SK-N-SH (cell line): ENCODE measurements at regions not wholly inside any gene's neighbourhood (a gene's known extent, or its start where the extent isn't known, plus 50 kb on each side); places are given as distances from the start of the nearest gene placed in this dataset.

Experiments
- CTCF ChIA-PET: fragments of 300-600, 350-600 bp; formaldehyde crosslinking; extraction: SDS; loops from one replicate; lab custom pipeline; 2021; lab: Yijun Ruan, JAX
- POLR2A ChIA-PET: fragments of 350-600 bp; sonication (Branson Sonifier 250); formaldehyde crosslinking; extraction: SDS; loops from one replicate; lab custom pipeline; 2020; ENCODE audit warnings: antibody characterized with exemption, inconsistent platforms; lab: Yijun Ruan, JAX
- DNase-seq: peaks from one replicate; pipeline ENCODE4 v3.0.0; 2012
- H2AFZ ChIP-seq: fragments of 200-600 bp; sonication (generic); 2 replicates; pipeline ENCODE4 v1.8.1; 2016; ENCODE audit warnings: antibody characterized with exemption, mild to moderate bottlenecking, low read depth
- H3F3A ChIP-seq: fragments of 200-600 bp; sonication (generic); replicated peaks from 2 replicates; pipeline ENCODE3; 2016; ENCODE audit warnings: antibody characterized with exemption, mild to moderate bottlenecking; ENCODE audit not compliant: insufficient read depth
- H3K27ac ChIP-seq, 2 experiments: fragments of 200-500 bp in 1 of 2; fragments of 200-600 bp in 1 of 2; sonication (Bioruptor generic) in 1 of 2; sonication (generic), shearing (Covaris generic) in 1 of 2; 2 replicates each; pipeline versions ENCODE4 v1.5.1 to v1.6.1; 2014 to 2016; ENCODE audit warnings: low read depth in 2 of 2, inconsistent platforms in 1 of 2, low read length in 1 of 2, mild to moderate bottlenecking in 1 of 2, mixed read lengths in 1 of 2
- H3K27me3 ChIP-seq: fragments of 200-600 bp; sonication (generic), shearing (Covaris generic); 2 replicates; pipeline ENCODE4 v1.6.1; 2016; ENCODE audit warnings: mixed run types; ENCODE audit not compliant: insufficient read depth
- H3K36me3 ChIP-seq, 2 experiments: fragments of 200-500 bp in 1 of 2; fragments of 200-600 bp in 1 of 2; sonication (Bioruptor generic) in 1 of 2; sonication (generic) in 1 of 2; replicated peaks in 1 of 2; 2 replicates each; pipeline versions ENCODE3 to v1.5.1; 2014 to 2016; ENCODE audit warnings: low read length in 1 of 2, mild to moderate bottlenecking in 1 of 2; ENCODE audit not compliant: insufficient read depth in 2 of 2, control insufficient read depth in 1 of 2
- H3K4me1 ChIP-seq, 2 experiments: fragments of 200-500 bp in 1 of 2; fragments of 200-600 bp in 1 of 2; sonication (Bioruptor generic) in 1 of 2; sonication (generic), shearing (Covaris generic) in 1 of 2; 2 replicates each; pipeline versions ENCODE4 v1.5.1 to v1.6.1; 2014 to 2016; ENCODE audit warnings: low read depth in 1 of 2, low read length in 1 of 2, mixed run types in 1 of 2; ENCODE audit not compliant: insufficient read depth in 2 of 2, control insufficient read depth in 1 of 2
- H3K4me2 ChIP-seq: fragments of 200-600 bp; sonication (generic), shearing (Covaris generic); 2 replicates; pipeline ENCODE4 v1.6.1; 2017; ENCODE audit warnings: mixed run types
- H3K4me3 ChIP-seq, 2 experiments: fragments of 200-500 bp in 1 of 2; fragments of 200-600 bp in 1 of 2; sonication (Bioruptor generic) in 1 of 2; sonication (generic), shearing (Covaris generic) in 1 of 2; 2 replicates each; pipeline versions ENCODE4 v1.5.1 to v1.8.1; 2014 to 2016; ENCODE audit warnings: low read depth in 2 of 2, inconsistent platforms in 1 of 2, low read length in 1 of 2, mild to moderate bottlenecking in 1 of 2, mixed read lengths in 1 of 2, moderate library complexity in 1 of 2
- H3K79me2 ChIP-seq: fragments of 200-600 bp; sonication (generic); 2 replicates; pipeline ENCODE4 v1.8.1; 2017; ENCODE audit warnings: mild to moderate bottlenecking; ENCODE audit not compliant: insufficient read depth
- H3K9ac ChIP-seq: fragments of 200-600 bp; sonication (generic); 2 replicates; pipeline ENCODE4 v1.6.1; 2017; ENCODE audit warnings: mixed run types
- H3K9me2 ChIP-seq: fragments of 200-600 bp; sonication (generic); 2 replicates; pipeline ENCODE4 v1.6.1; 2017; ENCODE audit warnings: mixed run types
- H3K9me3 ChIP-seq: fragments of 200-600 bp; sonication (generic); 2 replicates; pipeline ENCODE4 v1.6.1; 2017; ENCODE audit warnings: mixed run types, mild to moderate bottlenecking, moderate library complexity
- H4K20me1 ChIP-seq: fragments of 200-600 bp; sonication (generic); 2 replicates; pipeline ENCODE4 v1.6.1; 2017; ENCODE audit warnings: mild to moderate bottlenecking, mixed run types; ENCODE audit not compliant: insufficient read depth
- EP300 ChIP-seq, 2 experiments: IDR thresholded peaks; 2 replicates each; pipeline versions ENCODE4 v1.4.0 to v1.6.1; 2012; ENCODE audit warnings: borderline replicate concordance in 1 of 2, low read depth in 1 of 2, low read length in 1 of 2
- EZH2phosphoT487 ChIP-seq: fragments of 200-600 bp; sonication (generic); IDR thresholded peaks from 2 replicates; pipeline ENCODE4 v1.6.1; 2017; ENCODE audit warnings: low read depth, mixed run types, mild to moderate bottlenecking, antibody characterized with exemption, moderate library complexity, borderline replicate concordance
- FOSL2 ChIP-seq: IDR thresholded peaks from 2 replicates; pipeline ENCODE4 v1.4.0; 2012; ENCODE audit warnings: low read depth, mild to moderate bottlenecking, moderate library complexity, borderline replicate concordance
- FOXM1 ChIP-seq: IDR thresholded peaks from 2 replicates; pipeline ENCODE4 v1.4.0; 2012; ENCODE audit warnings: low read depth, mild to moderate bottlenecking
- GABPA ChIP-seq: IDR thresholded peaks from 2 replicates; pipeline ENCODE4 v1.4.0; 2012; ENCODE audit warnings: low read depth, mild to moderate bottlenecking
- GATA2 ChIP-seq: sonication (generic); formaldehyde crosslinking; IDR thresholded peaks from 2 replicates; pipeline ENCODE4 v1.5.0; 2020; ENCODE audit warnings: mild to moderate bottlenecking, missing genetic modification reagents
- IRF3 ChIP-seq: fragments of 150-350 bp; IDR thresholded peaks from 2 replicates; pipeline ENCODE4 v1.6.1; 2016; ENCODE audit warnings: mild to moderate bottlenecking, low read depth, low read length
- JUND ChIP-seq: IDR thresholded peaks from 2 replicates; pipeline ENCODE4 v1.4.0; 2012
- MAX ChIP-seq: IDR thresholded peaks from 2 replicates; pipeline ENCODE4 v1.4.0; 2012; ENCODE audit warnings: low read depth
- MXI1 ChIP-seq: IDR thresholded peaks from 2 replicates; pipeline ENCODE4 v1.6.1; 2012; ENCODE audit warnings: mild to moderate bottlenecking, low read depth, low read length, improper control_type of control experiment
- NFIC ChIP-seq: IDR thresholded peaks from 2 replicates; pipeline ENCODE4 v1.4.0; 2012; ENCODE audit warnings: borderline replicate concordance
- NRF1 ChIP-seq: IDR thresholded peaks from 2 replicates; pipeline ENCODE4 v1.6.1; 2012; ENCODE audit warnings: low read depth, mild to moderate bottlenecking, low read length
- POLR2AphosphoS5 ChIP-seq: IDR thresholded peaks from 2 replicates; pipeline ENCODE4 v1.6.1; 2012; ENCODE audit warnings: low read depth, low read length
- RCOR1 ChIP-seq: fragments of 150-350 bp; IDR thresholded peaks from 2 replicates; pipeline ENCODE4 v1.6.1; 2017; ENCODE audit warnings: antibody characterized with exemption, low read length
- REST ChIP-seq: IDR thresholded peaks from 2 replicates; pipeline ENCODE4 v1.6.1; 2012; ENCODE audit warnings: mild to moderate bottlenecking, low read depth, low read length, moderate library complexity
- RXRA ChIP-seq: IDR thresholded peaks from 2 replicates; pipeline ENCODE4 v1.4.0; 2012; ENCODE audit warnings: low read depth, mild to moderate bottlenecking, borderline replicate concordance
- SIN3A ChIP-seq: IDR thresholded peaks from 2 replicates; pipeline ENCODE4 v1.6.1; 2012; ENCODE audit warnings: low read depth, mild to moderate bottlenecking, low read length, moderate library complexity, borderline replicate concordance
- TAF1 ChIP-seq: IDR thresholded peaks from 2 replicates; pipeline ENCODE4 v1.6.1; 2012; ENCODE audit warnings: low read depth, mild to moderate bottlenecking, low read length, moderate library complexity, borderline replicate concordance
- TEAD4 ChIP-seq: IDR thresholded peaks from 2 replicates; pipeline ENCODE4 v1.4.0; 2012; ENCODE audit warnings: mild to moderate bottlenecking, borderline replicate concordance; ENCODE audit not compliant: insufficient read depth
- WGBS: methylation state at CpG from one replicate; pipeline ENCODE4 v1.1.6; 2017; ENCODE audit warnings: low lambda C conversion rate; 5-methylcytosine and 5-hydroxymethylcytosine counted together

- Histone ChIP-seq H3K27ac (no peak overlapping the region), H3K9me3 (no peaks in the 10 kb centered on the region), H3K4me2 (no peak overlapping the region), H3F3A (no peaks in the 10 kb centered on the region), H3K4me1 (no peaks in the 10 kb centered on the region), H3K27me3 (no peaks in the 10 kb centered on the region), H2AFZ (no peak overlapping the region), H3K9ac (no peak overlapping the region), H3K4me3 (no peak overlapping the region), H3K79me2 (no peaks in the 10 kb centered on the region; the same call in 1 of the 2 replicates), H3K36me3 (no peaks in the 10 kb centered on the region), H4K20me1 (no peaks in the 10 kb centered on the region), H3K9me2 (no peaks in the 10 kb centered on the region)
- CTCF ChIA-PET, result no interaction called here
- TF ChIP-seq POLR2AphosphoS5, result no peak
- TF ChIP-seq NFIC, result no peak
- no peak for TF ChIP-seq EZH2phosphoT487
- no peak for TF ChIP-seq REST
- TF ChIP-seq MAX, result no peak
- no peak for TF ChIP-seq FOSL2
- no peak for TF ChIP-seq RXRA
- no peak for TF ChIP-seq SIN3A
- no peak for TF ChIP-seq MXI1
- no peak for TF ChIP-seq IRF3
- POLR2A ChIA-PET, result no interaction called here
- no peak for DNase-seq
- 58% methylated on average over 1 of the region's 1 CpG for WGBS
Observed at GRCh38 chr2:51734115-51734514, 702.2 kb upstream of the NRXN1 start.

GRCh38 chr2:51723691-51724090 is 691.8 kb upstream of the NRXN1 start:
- Histone ChIP-seq H3K9ac (no peak overlapping the region), H3K79me2 (no peaks in the 10 kb centered on the region), H3K27me3 (no peaks in the 10 kb centered on the region), H3K4me3 (no peak overlapping the region), H4K20me1 (no peaks in the 10 kb centered on the region), H3K27ac (no peak overlapping the region), H3K4me2 (no peak overlapping the region), H3F3A (no peaks in the 10 kb centered on the region), H3K36me3 (no peaks in the 10 kb centered on the region), H3K9me3 (no peaks in the 10 kb centered on the region), H2AFZ (no peak overlapping the region), H3K9me2 (no peaks in the 10 kb centered on the region), H3K4me1 (no peaks in the 10 kb centered on the region)
- no peak for DNase-seq
- TF ChIP-seq EP300 (IDR thresholded peaks at IDR 0.05; ENCODE audit: borderline replicate concordance in 1 of 2, low read depth in 1 of 2, low read length in 1 of 2), result no peak
- no peak for TF ChIP-seq GABPA
- TF ChIP-seq JUND, result no peak
- no peak for TF ChIP-seq GATA2 (CRISPR knock-in tag)
- no peak for TF ChIP-seq NRF1
- TF ChIP-seq RCOR1, result no peak
- no peak for TF ChIP-seq TAF1
- TF ChIP-seq EZH2phosphoT487, result no peak
- TF ChIP-seq TEAD4, result no peak
- TF ChIP-seq FOXM1, result no peak
- 0% methylated on average over 1 of the region's 1 CpG for WGBS
- ChIA-PET POLR2A (no interaction called here), CTCF (interaction anchor here (1.2 kb wide), 1 partner anchor 1195 kb away, joined by 3 read pairs; no protein-coding TSS in a partner anchor)
